Endothelial cell of umbilical vein (primary cell): ENCODE measurements at regions not wholly inside any gene's neighbourhood (a gene's known extent, or its start where the extent isn't known, plus 50 kb on each side); places are given as distances from the start of the nearest gene placed in this dataset.

ENCODE experiments used
- BruUV-seq: library from RNA; stranded (reverse); fragments of 400-500 nt; replicated peaks from 2 replicates; lab custom pipeline; 2021; lab: Mats Ljungman, UMichigan
- CTCF ChIA-PET: fragments of 300-600, 350-600 bp; sonication (Branson Sonifier 250); formaldehyde crosslinking; loops from one replicate; lab custom pipeline; 2021; ENCODE audit warnings: antibody characterized with exemption, inconsistent platforms; lab: Charles Lee
- POLR2A ChIA-PET: fragments of 300-600, 350-600 bp; sonication (Branson Sonifier 250); formaldehyde crosslinking; loops from one replicate; lab custom pipeline; 2021; ENCODE audit warnings: antibody characterized with exemption, inconsistent platforms; lab: Charles Lee
- DNase-seq: peaks from one replicate; pipeline ENCODE4 v3.0.0-alpha.2; 2011; ENCODE audit warnings: low read depth, low spot score
- FAIRE-seq: peaks from 2 replicates; lab custom pipeline; 2011; peaks lifted over from hg19 to GRCh38; lab: Jason Lieb, UNC
- H2AFZ ChIP-seq: 2 replicates; pipeline ENCODE4 v1.6.0; 2012; ENCODE audit warnings: low read depth, low read length, control low read depth, inconsistent platforms
- H3K27ac ChIP-seq: 2 replicates; pipeline ENCODE4 v1.5.1; 2011; ENCODE audit warnings: low read depth, mild to moderate bottlenecking, control low read depth, low read length, moderate library complexity; ENCODE audit not compliant: insufficient read depth
- H3K27me3 ChIP-seq, 2 experiments: 2 replicates each; pipeline versions ENCODE4 v1.6.0 to v1.6.1; 2011; ENCODE audit warnings: low read length in 2 of 2, mixed read lengths in 1 of 2; ENCODE audit not compliant: control insufficient read depth in 2 of 2, insufficient read depth in 2 of 2
- H3K36me3 ChIP-seq, 2 experiments: 2 replicates in 1 of 2; 3 replicates in 1 of 2; pipeline ENCODE4 v1.5.1; 2011; ENCODE audit warnings: low read length in 2 of 2, mild to moderate bottlenecking in 1 of 2, moderate library complexity in 1 of 2; ENCODE audit not compliant: control insufficient read depth in 2 of 2, insufficient read depth in 2 of 2; ENCODE audit errors: extremely low read depth in 1 of 2
- H3K4me1 ChIP-seq: 3 replicates; pipeline ENCODE4 v1.5.1; 2011; ENCODE audit warnings: mild to moderate bottlenecking, low read length; ENCODE audit not compliant: control insufficient read depth, insufficient read depth; ENCODE audit errors: extremely low read depth
- H3K4me2 ChIP-seq: 2 replicates; pipeline ENCODE4 v1.6.1; 2011; ENCODE audit warnings: low read length, control low read depth, mixed read lengths; ENCODE audit not compliant: insufficient read depth
- H3K4me3 ChIP-seq, 3 experiments: fragments of 200-600 bp in 1 of 3; sonication (generic), shearing (Covaris generic) in 1 of 3; replicated peaks in 1 of 3; 2 replicates each; pipeline ENCODE4 v1.5.1; 2011 to 2016; ENCODE audit warnings: control low read depth in 3 of 3, low read length in 3 of 3, mild to moderate bottlenecking in 2 of 3, inconsistent platforms in 1 of 3, low read depth in 1 of 3, moderate library complexity in 1 of 3; ENCODE audit not compliant: insufficient read depth in 1 of 3
- H3K79me2 ChIP-seq: 2 replicates; pipeline ENCODE4 v1.6.0; 2012; ENCODE audit warnings: low read length, inconsistent platforms; ENCODE audit not compliant: control insufficient read depth, insufficient read depth
- H3K9ac ChIP-seq: replicated peaks from 2 replicates; pipeline ENCODE3; 2011; ENCODE audit warnings: low read length, control low read depth; ENCODE audit not compliant: insufficient read depth; ENCODE audit errors: extremely low read depth
- H3K9me1 ChIP-seq: replicated peaks from 3 replicates; pipeline ENCODE4 v1.6.0; 2011; ENCODE audit warnings: mild to moderate bottlenecking, low read length; ENCODE audit not compliant: control insufficient read depth, insufficient read depth; ENCODE audit errors: extremely low read depth
- H3K9me3 ChIP-seq: replicated peaks from 2 replicates; pipeline ENCODE4 v1.5.1; 2012; ENCODE audit warnings: low read length, inconsistent platforms; ENCODE audit not compliant: control insufficient read depth, insufficient read depth
- H4K20me1 ChIP-seq: replicated peaks from 2 replicates; pipeline ENCODE3; 2011; ENCODE audit warnings: mild to moderate bottlenecking, low read length; ENCODE audit not compliant: control insufficient read depth, insufficient read depth; ENCODE audit errors: extremely low read depth
- EZH2 ChIP-seq: IDR thresholded peaks from 2 replicates; pipeline ENCODE4 v1.6.1; 2012; ENCODE audit warnings: borderline replicate concordance, low read depth, mild to moderate bottlenecking, moderate library complexity, low read length, inconsistent platforms; ENCODE audit not compliant: severe bottlenecking
- FOS ChIP-seq: IDR thresholded peaks from 2 replicates; pipeline ENCODE4 v1.6.1; 2011; ENCODE audit warnings: mild to moderate bottlenecking, low read length, moderate library complexity, borderline replicate concordance; ENCODE audit not compliant: insufficient read depth
- GATA2 ChIP-seq: IDR thresholded peaks from 2 replicates; pipeline ENCODE4 v1.7.0; 2011; ENCODE audit warnings: low read depth, mild to moderate bottlenecking, moderate library complexity, mixed read lengths, low read length; ENCODE audit not compliant: insufficient read length, insufficient read depth
- JUN ChIP-seq: IDR thresholded peaks from 2 replicates; pipeline ENCODE4 v1.6.1; 2011; ENCODE audit warnings: borderline replicate concordance, low read depth; ENCODE audit not compliant: insufficient read length, insufficient read depth
- MYC ChIP-seq: IDR thresholded peaks from one replicate; pipeline ENCODE4 v1.6.1; 2011; ENCODE audit warnings: mild to moderate bottlenecking, low read depth, low read length
- POLR2A ChIP-seq: IDR thresholded peaks from 2 replicates; pipeline ENCODE4 v1.6.1; 2012; ENCODE audit warnings: low read depth, mild to moderate bottlenecking, control low read depth, low read length
- POLR2AphosphoS5 ChIP-seq: IDR thresholded peaks from 2 replicates; pipeline ENCODE4 v1.6.1; 2012; ENCODE audit warnings: low read depth, mild to moderate bottlenecking, control low read depth, low read length, moderate library complexity; ENCODE audit not compliant: insufficient read depth
- dilution Hi-C: fragments of 300-500 bp; cut with MboI; formaldehyde crosslinking; loops from one replicate; pipeline ENCODE4 v1.15.0; 2019; ENCODE audit warnings: low sequenced_read_pairs; ENCODE audit not compliant: extremely low pct_ligation_motif_present
- intact Hi-C: fragments of 100-400 bp; cut with micrococcal nuclease; formaldehyde crosslinking; loops from one replicate; pipeline ENCODE4 v1.10.0; 2022
- TF ChIP-seq, protein P1 (sequence below), 2 donors: IDR thresholded peaks; 1 replicate in 1 of 2; 2 replicates in 1 of 2; pipeline ENCODE4 v1.5.1; 2011; ENCODE audit warnings: low read length in 2 of 2, mild to moderate bottlenecking in 2 of 2, moderate library complexity in 2 of 2, control low read depth in 1 of 2, inconsistent platforms in 1 of 2, low read depth in 1 of 2; ENCODE audit not compliant: insufficient read depth in 1 of 2; ENCODE audit errors: extremely low read depth in 1 of 2
- TF ChIP-seq, protein P2 (sequence below): IDR thresholded peaks from 2 replicates; pipeline ENCODE4 v1.6.1; 2011; ENCODE audit not compliant: insufficient read depth, insufficient read length

DNA sequence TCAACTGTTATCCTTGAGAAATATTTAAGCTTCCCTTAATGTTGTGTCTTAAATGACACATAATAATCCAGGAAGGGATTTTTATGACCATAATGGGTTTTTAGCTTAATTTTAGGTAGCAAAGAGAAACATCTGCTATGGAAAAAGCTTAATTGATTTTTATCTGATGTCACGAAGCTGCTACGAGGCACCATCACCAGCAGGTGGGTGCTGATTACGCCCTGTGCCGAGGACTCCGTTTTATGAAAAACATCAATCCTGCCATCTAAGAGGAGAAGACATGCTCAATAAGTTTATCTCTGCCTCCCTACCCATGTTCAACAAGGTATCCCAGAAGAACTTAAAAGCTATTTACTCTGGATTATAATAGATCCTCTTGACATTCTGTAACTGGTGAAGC lies 280.6 kb upstream of the ZFP42 start:
- no peak for TF ChIP-seq POLR2AphosphoS5
- TF ChIP-seq, protein P1, sequence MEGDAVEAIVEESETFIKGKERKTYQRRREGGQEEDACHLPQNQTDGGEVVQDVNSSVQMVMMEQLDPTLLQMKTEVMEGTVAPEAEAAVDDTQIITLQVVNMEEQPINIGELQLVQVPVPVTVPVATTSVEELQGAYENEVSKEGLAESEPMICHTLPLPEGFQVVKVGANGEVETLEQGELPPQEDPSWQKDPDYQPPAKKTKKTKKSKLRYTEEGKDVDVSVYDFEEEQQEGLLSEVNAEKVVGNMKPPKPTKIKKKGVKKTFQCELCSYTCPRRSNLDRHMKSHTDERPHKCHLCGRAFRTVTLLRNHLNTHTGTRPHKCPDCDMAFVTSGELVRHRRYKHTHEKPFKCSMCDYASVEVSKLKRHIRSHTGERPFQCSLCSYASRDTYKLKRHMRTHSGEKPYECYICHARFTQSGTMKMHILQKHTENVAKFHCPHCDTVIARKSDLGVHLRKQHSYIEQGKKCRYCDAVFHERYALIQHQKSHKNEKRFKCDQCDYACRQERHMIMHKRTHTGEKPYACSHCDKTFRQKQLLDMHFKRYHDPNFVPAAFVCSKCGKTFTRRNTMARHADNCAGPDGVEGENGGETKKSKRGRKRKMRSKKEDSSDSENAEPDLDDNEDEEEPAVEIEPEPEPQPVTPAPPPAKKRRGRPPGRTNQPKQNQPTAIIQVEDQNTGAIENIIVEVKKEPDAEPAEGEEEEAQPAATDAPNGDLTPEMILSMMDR (IDR thresholded peaks at IDR 0.05; ENCODE audit: extremely low read depth in 1 of 2, insufficient read depth in 1 of 2, low read depth in 1 of 2, low read length in 2 of 2), result no peak
- TF ChIP-seq EZH2, result no peak
- no peak for TF ChIP-seq JUN
- TF ChIP-seq GATA2, result no peak
- FAIRE-seq (no peak), DNase-seq (no peak)
- H3K4me2 ChIP-seq, result no peak overlapping the region
- H2AFZ ChIP-seq, result no peak overlapping the region
- dilution Hi-C loops, result no loop called here
- CTCF ChIA-PET, result no interaction called here
- no peaks in the 10 kb centered on the region for H3K4me1 ChIP-seq
- POLR2A ChIA-PET, result no interaction called here
- H3K9me1 ChIP-seq, result no peaks in the 10 kb centered on the region
- H3K9ac ChIP-seq, result no peak overlapping the region
- H3K9me3 ChIP-seq, result peaks cover 2% of the 10 kb centered on the region
- no peaks in the 10 kb centered on the region for H3K36me3 ChIP-seq
- no peaks in the 10 kb centered on the region for H4K20me1 ChIP-seq
- no peak overlapping the region for H3K4me3 ChIP-seq
- intact Hi-C loops, result no loop called here
- H3K27me3 ChIP-seq, result no peaks in the 10 kb centered on the region
- H3K27ac ChIP-seq, result no peak overlapping the region
- no peaks in the 10 kb centered on the region for H3K79me2 ChIP-seq
- no TSS peak for BruUV-seq

DNA sequence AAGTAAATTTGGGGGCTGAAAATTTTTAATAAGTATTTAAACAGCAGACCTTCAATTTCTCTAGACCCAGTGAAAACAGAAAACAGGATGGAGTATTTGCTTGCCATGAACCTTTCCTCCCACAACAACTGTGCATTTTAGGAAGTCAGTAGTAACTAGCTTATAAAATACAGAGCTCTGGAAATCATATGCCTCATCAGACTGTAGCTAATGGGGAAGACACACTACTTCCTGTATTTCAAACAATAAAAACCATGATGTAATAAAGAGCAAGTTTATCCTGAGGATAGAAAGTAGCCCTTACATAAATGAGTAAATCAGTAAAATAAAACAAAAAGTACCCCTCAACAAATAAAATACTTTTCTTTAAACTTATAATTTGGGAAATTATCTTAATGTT lies 280.1 kb upstream of the ZFP42 start:
- dilution Hi-C loops (no loop called here), intact Hi-C loops (no loop called here)
- no peak overlapping the region for H3K4me2 ChIP-seq
- H3K4me1 ChIP-seq, result no peaks in the 10 kb centered on the region
- no peak overlapping the region for H3K9ac ChIP-seq
- no peaks in the 10 kb centered on the region for H4K20me1 ChIP-seq
- no peaks in the 10 kb centered on the region for H3K9me3 ChIP-seq
- H2AFZ ChIP-seq, result no peak overlapping the region
- ChIA-PET CTCF (no interaction called here), POLR2A (no interaction called here)
- no peaks in the 10 kb centered on the region for H3K27me3 ChIP-seq
- BruUV-seq, result no TSS peak
- H3K4me3 ChIP-seq, result no peak overlapping the region
- no peaks in the 10 kb centered on the region for H3K36me3 ChIP-seq
- no peak overlapping the region for H3K27ac ChIP-seq
- DNase-seq (no peak), FAIRE-seq (no peak)
- no peaks in the 10 kb centered on the region for H3K9me1 ChIP-seq
- no peaks in the 10 kb centered on the region for H3K79me2 ChIP-seq
- TF ChIP-seq POLR2AphosphoS5 (no peak), FOS (no peak), EZH2 (no peak), GATA2 (no peak), MYC (no peak), JUN (no peak), POLR2A (no peak)
- TF ChIP-seq, protein P1 (IDR thresholded peaks at IDR 0.05; ENCODE audit: extremely low read depth in 1 of 2, insufficient read depth in 1 of 2, low read depth in 1 of 2, low read length in 2 of 2), result no peak
- TF ChIP-seq, protein P2, sequence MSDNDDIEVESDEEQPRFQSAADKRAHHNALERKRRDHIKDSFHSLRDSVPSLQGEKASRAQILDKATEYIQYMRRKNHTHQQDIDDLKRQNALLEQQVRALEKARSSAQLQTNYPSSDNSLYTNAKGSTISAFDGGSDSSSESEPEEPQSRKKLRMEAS, result no peak
